Ovary (tissue), 7 donors: ENCODE measurements at regions not wholly inside any gene's neighbourhood (a gene's known extent, or its start where the extent isn't known, plus 50 kb on each side); places are given as distances from the start of the nearest gene placed in this dataset.
"Not testable (repeated sequence)": the region's sequence is repeated elsewhere in the genome, so short reads cannot be mapped to it uniquely, and the experiment has no call there.

Source experiments
- DNase-seq, 5 donors: peaks; one replicate each; pipeline ENCODE4 v3.0.0-alpha.2; 2019 to 2020
- H3K27ac ChIP-seq, 2 donors: fragments of 200-600 bp; one replicate each; pipeline versions ENCODE4 v1.5.1 to v1.8.0; 2019 to 2022
- H3K27me3 ChIP-seq: fragments of 200-600 bp; one replicate; pipeline ENCODE4 v1.8.0; 2022
- H3K36me3 ChIP-seq: fragments of 200-600 bp; sonication (generic); one replicate; pipeline ENCODE4 v1.5.1; 2019
- H3K4me1 ChIP-seq: one replicate; pipeline ENCODE4 v1.8.1; 2013; ENCODE audit warnings: mild to moderate bottlenecking, moderate library complexity; ENCODE audit not compliant: insufficient read depth
- H3K4me3 ChIP-seq: fragments of 200-600 bp; sonication (generic); one replicate; pipeline ENCODE4 v1.5.1; 2017
- H3K9me3 ChIP-seq, 2 donors: fragments of 200-600 bp in 1 of 2; sonication (generic) in 1 of 2; one replicate each; pipeline versions ENCODE4 v1.5.1 to v1.8.1; 2013 to 2019; ENCODE audit warnings: mild to moderate bottlenecking in 1 of 2, moderate library complexity in 1 of 2
- EP300 ChIP-seq: sonication (generic); formaldehyde crosslinking; IDR thresholded peaks from one replicate; pipeline ENCODE4 v1.6.1; 2017; ENCODE audit warnings: antibody characterized with exemption
- POLR2A ChIP-seq: fragments of 450-650 bp; IDR thresholded peaks from one replicate; pipeline ENCODE4 v1.6.1; 2017; ENCODE audit warnings: antibody characterized with exemption, mild to moderate bottlenecking, moderate library complexity
- WGBS, 3 donors: extraction: QIAGEN DNeasy Blood & Tissue Kit in 1 of 3; methylation state at CpG; one replicate each; pipeline versions ENCODE4 v1.1.5 to v1.1.7; 2013 to 2017; 5-methylcytosine and 5-hydroxymethylcytosine counted together
- intact Hi-C, 4 donors: fragments of 100-400 bp; cut with DNase I; formaldehyde crosslinking; loops; one replicate each; pipeline versions ENCODE4 v1.11.0 to v1.15.1; 2022 to 2023
- TF ChIP-seq, protein P1 (sequence below), 3 donors: fragments of 450-650 bp in 2 of 3; fragments of 200-600 bp in 1 of 3; IDR thresholded peaks; one replicate each; pipeline versions ENCODE4 v1.5.1 to v1.8.0; 2016 to 2022; ENCODE audit warnings: antibody characterized with exemption in 3 of 3, mild to moderate bottlenecking in 1 of 3
- donor health status: DM: no; HTN: no; CAD: no; lungs with moderate emphysema.
- donor health status: DM: no; HTN: no; CAD: no.
- donor health status: Bipolar disorder and iron deficiency.
- donor health status: DM: no; HTN: no; CAD: no.
- donor health status: DM: yes; HTN: yes; CAD: no.

DNA sequence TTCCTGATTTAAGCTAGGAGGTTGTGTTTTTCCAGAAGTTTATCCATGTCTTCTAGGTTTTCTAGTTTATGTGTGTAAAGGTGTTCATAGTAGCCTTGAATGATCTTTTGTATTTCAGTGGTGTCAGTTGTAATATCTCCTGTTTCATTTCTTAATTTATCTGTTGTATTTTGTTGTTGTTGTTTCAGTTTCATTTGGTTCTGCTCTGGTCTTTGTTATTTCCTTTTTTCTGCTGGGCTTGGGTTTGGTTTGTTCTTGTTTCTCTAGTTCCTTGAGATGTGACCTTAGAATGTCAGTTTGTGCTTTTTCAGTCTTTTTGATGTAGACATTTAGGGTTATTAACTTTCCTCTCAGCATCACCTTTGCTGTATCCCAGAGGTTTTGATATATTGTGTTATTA is 62.8 kb downstream of the SCP2D1 start:
- intact Hi-C loops, H3K27ac ChIP-seq, DNase-seq, H3K27me3 ChIP-seq, H3K36me3 ChIP-seq, H3K4me1 ChIP-seq, H3K4me3 ChIP-seq: not testable (repeated sequence)
- peaks cover 0 to 12% of the 10 kb centered on the region in 2 donors for H3K9me3 ChIP-seq

DNA sequence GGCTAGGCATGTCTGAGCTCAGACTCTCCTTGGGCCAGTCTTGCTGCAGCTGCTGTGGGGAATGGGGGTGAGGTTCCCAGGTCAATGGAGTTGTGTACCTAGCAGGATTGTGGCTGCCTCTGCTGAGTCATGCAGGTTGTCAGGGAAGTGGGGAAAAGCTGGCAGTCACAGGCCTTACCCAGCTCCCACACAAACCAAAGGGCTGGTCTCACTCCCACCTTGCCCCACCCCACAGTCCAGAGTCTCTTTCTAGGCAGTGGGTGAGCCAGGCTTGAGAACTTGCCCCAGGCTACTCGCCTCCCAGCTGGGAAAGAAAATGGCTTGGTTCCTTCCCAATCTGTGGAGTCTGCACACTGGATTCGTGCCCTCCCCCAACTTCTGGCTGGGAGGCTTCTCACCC is 65.7 kb downstream of the SCP2D1 start:
- 62 to 67% (median 63%) methylated on average over 2 of the region's 2 CpGs for WGBS, 3 donors
- no peak for DNase-seq
- no peaks in the 10 kb centered on the region for H3K27me3 ChIP-seq
- H3K36me3 ChIP-seq, result no peaks in the 10 kb centered on the region
- H3K4me1 ChIP-seq, result no peaks in the 10 kb centered on the region
- peaks cover 0 to 12% of the 10 kb centered on the region in 2 donors for H3K9me3 ChIP-seq
- H3K27ac ChIP-seq, result no peak overlapping the region
- intact Hi-C loops, result no loop called here
- TF ChIP-seq, protein P1, sequence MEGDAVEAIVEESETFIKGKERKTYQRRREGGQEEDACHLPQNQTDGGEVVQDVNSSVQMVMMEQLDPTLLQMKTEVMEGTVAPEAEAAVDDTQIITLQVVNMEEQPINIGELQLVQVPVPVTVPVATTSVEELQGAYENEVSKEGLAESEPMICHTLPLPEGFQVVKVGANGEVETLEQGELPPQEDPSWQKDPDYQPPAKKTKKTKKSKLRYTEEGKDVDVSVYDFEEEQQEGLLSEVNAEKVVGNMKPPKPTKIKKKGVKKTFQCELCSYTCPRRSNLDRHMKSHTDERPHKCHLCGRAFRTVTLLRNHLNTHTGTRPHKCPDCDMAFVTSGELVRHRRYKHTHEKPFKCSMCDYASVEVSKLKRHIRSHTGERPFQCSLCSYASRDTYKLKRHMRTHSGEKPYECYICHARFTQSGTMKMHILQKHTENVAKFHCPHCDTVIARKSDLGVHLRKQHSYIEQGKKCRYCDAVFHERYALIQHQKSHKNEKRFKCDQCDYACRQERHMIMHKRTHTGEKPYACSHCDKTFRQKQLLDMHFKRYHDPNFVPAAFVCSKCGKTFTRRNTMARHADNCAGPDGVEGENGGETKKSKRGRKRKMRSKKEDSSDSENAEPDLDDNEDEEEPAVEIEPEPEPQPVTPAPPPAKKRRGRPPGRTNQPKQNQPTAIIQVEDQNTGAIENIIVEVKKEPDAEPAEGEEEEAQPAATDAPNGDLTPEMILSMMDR (IDR thresholded peaks at IDR 0.05), result no peak
- TF ChIP-seq POLR2A, result no peak
- no peak for TF ChIP-seq EP300
- H3K4me3 ChIP-seq, result no peak overlapping the region

DNA sequence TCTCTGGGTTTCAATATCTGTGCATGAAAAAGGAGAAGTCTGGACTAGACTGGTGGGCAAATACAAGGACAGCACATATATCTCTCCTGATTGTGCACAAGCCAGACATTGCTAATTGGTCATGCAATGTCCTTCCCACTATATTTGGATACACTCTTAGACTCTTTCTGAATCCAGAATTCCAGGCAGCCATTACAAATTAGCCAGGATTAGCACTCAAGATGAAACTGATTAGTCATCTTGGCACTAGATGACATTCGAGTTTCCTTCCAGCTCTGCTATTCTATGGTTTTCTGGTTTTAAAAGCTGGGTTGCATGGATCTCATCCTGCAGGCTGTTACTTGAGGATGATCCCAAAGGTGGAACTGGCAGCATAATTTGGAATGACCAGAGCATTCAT is 73.2 kb downstream of the SCP2D1 start:
- intact Hi-C loops, result no loop called here
- Histone ChIP-seq H3K36me3 (no peaks in the 10 kb centered on the region), H3K9me3 (no peaks in the 10 kb centered on the region), H3K27me3 (no peaks in the 10 kb centered on the region), H3K27ac (no peak overlapping the region), H3K4me1 (no peaks in the 10 kb centered on the region), H3K4me3 (no peak overlapping the region)
- no peak for TF ChIP-seq POLR2A
- no peak for TF ChIP-seq EP300
- TF ChIP-seq, protein P1 (IDR thresholded peaks at IDR 0.05), result no peak
- WGBS, 3 donors, result 72 to 77% (median 72%) methylated on average over 1 of the region's 1 CpG
- DNase-seq, result no peak

DNA sequence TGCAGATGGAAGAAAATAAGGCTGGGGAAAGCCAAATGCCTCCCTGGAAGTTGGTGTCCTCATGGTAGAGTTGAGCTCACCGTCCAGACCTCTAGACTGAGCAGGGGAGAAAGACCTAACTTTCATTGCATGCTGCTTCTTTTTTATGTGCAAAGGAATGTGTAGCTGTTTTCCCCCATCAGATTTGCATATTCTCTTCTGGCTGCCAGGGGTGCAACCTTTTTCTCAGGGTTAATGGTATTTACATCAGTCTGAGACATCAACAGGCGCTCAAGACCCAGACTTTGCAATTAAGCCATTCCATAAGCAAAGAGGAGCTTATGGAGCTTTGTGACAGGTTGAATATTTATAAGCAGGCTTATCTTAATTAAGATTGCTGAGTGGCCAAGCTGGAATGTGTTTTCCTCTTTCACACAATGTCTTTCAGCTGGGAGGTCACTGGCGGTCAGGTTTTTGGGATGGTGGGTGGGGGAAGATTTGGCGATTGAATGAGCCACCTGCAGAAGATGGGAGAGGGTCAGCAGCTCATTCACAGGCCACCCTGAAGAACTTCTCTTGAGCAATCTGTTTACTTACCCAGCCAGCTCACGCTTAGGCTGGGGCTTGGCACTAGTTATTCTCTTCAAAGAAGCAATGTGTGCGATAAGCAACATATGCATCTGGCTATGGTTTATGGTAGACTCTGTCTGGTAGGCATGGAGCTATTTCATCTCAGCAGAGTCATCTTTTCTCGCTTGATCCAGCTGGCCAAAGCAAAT is 88.6 kb downstream of the SCP2D1 start:
- Histone ChIP-seq H3K27ac (no peak overlapping the region), H3K4me1 (peaks cover 1% of the 10 kb centered on the region), H3K4me3 (no peak overlapping the region), H3K27me3 (no peaks in the 10 kb centered on the region), H3K36me3 (no peaks in the 10 kb centered on the region), H3K9me3 (no peaks in the 10 kb centered on the region)
- intact Hi-C loops, result no loop called here
- no peak for DNase-seq
- 54 to 78% (median 61%) methylated on average over 7 of the region's 7 CpGs for WGBS, 3 donors
- TF ChIP-seq, protein P1 (IDR thresholded peaks at IDR 0.05), result no peak
- TF ChIP-seq EP300 (no peak), POLR2A (no peak)

DNA sequence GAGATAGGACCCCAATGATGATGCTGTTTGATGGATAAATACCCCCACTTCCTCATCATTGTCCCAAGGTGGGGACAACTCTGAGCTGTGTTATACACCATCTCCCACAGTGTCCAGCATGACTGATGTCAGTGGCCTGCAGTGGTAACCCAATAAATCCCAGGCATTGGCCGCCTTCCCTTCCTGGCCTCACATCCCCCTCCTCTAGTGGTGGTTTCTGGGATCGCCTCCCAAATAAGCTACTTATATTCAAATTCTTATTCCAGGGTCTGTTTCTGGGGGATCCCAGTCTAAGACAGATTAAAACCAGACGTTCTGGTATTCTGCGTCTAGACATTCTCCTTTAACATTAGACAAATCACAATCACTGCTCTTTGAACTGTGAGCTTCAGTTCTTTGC is 90.6 kb downstream of the SCP2D1 start:
- WGBS, 3 donors, result 39 to 40% (median 40%) methylated on average over 4 of the region's 4 CpGs
- Histone ChIP-seq H3K36me3 (no peaks in the 10 kb centered on the region), H3K4me3 (no peak overlapping the region), H3K27me3 (no peaks in the 10 kb centered on the region), H3K4me1 (peaks cover 1% of the 10 kb centered on the region), H3K27ac (no peak overlapping the region), H3K9me3 (no peaks in the 10 kb centered on the region)
- intact Hi-C loops, result no loop called here
- DNase-seq, result no peak
- TF ChIP-seq, protein P1 (IDR thresholded peaks at IDR 0.05), result no peak
- TF ChIP-seq POLR2A (no peak), EP300 (no peak)
